Hepatocyte (in vitro differentiated cells): ENCODE measurements at regions not wholly inside any gene's neighbourhood (a gene's known extent, or its start where the extent isn't known, plus 50 kb on each side); places are given as distances from the start of the nearest gene placed in this dataset.

Experiments
- EZH2 ChIP-seq: fragments of 200-600 bp; sonication (generic); IDR thresholded peaks from 2 replicates; pipeline ENCODE4 v1.6.1; 2016; ENCODE audit warnings: antibody characterized with exemption, mild to moderate bottlenecking, borderline replicate concordance
- TF ChIP-seq, protein P1 (sequence below): fragments of 200-600 bp; sonication (generic); IDR thresholded peaks from 2 replicates; pipeline ENCODE4 v1.5.1; 2016; ENCODE audit warnings: antibody characterized with exemption, mild to moderate bottlenecking; ENCODE audit not compliant: poor library complexity

DNA sequence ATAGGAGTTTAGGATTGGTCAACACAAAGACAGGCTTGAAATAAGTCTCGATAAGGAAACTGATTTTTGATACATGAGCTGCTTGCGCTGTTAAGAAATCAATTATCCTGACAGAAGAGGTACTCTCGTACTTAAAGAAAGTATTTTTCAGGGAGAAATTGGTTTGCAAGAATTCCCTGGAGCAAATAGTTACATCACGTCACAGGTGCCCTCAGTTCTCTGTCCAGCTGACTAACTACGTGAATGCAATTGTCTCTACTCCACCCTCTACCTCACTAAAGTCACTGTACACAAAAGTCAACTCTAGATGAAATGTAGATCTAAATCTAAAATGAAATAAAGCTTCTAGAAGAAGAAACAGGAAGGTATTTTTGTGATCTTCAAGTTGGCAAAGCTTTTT is 130.6 kb upstream of the KCNJ16 start:
- no peak for TF ChIP-seq EZH2
- TF ChIP-seq, protein P1, sequence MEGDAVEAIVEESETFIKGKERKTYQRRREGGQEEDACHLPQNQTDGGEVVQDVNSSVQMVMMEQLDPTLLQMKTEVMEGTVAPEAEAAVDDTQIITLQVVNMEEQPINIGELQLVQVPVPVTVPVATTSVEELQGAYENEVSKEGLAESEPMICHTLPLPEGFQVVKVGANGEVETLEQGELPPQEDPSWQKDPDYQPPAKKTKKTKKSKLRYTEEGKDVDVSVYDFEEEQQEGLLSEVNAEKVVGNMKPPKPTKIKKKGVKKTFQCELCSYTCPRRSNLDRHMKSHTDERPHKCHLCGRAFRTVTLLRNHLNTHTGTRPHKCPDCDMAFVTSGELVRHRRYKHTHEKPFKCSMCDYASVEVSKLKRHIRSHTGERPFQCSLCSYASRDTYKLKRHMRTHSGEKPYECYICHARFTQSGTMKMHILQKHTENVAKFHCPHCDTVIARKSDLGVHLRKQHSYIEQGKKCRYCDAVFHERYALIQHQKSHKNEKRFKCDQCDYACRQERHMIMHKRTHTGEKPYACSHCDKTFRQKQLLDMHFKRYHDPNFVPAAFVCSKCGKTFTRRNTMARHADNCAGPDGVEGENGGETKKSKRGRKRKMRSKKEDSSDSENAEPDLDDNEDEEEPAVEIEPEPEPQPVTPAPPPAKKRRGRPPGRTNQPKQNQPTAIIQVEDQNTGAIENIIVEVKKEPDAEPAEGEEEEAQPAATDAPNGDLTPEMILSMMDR = no peak
